UCSD-AML1 (cell line): ENCODE measurements at regions not wholly inside any gene's neighbourhood (a gene's known extent, or its start where the extent isn't known, plus 50 kb on each side); places are given as distances from the start of the nearest gene placed in this dataset.

Experiments used
- DNase-seq: peaks from one replicate; lab custom pipeline; 2025; ENCODE audit not compliant: unreplicated experiment; lab: John Stamatoyannopoulos, UW

DNA sequence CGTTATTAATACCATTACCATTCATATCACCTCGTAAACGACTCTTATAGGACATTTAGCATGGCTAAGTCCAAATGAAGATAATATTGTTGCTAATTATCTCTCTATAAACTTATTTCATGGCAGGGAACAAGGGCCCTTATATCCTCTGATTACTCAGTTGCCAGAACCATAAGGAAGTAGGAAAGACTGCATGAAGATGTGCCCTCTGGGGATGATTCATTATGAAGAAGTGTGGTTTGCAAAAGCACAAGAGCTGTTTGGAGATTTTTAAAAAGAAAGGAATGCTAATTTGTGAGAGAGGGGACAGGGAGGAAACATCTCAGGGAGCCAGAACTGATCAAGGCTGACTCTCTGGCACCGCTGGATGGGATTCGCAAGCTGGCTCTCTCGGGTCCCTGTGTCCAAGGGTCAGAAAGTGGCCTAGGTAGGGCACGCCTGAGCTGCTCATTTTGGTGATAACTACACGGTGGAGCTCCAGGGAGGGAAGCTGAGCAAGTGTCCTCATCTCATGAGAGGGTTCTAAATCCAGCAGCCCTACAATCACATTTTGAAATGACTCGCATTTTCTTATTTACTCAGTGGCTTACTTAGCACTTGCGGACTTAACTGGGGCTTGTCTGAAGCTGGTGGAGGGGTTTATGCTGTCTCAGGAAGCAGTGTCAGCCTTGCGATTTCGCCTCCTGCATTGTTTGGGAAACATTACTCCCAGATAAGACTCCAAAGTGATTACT, 136.8 kb downstream of the C5orf15 start:
- no peak for DNase-seq

GRCh38 chr5:133830911-133831310, 137.5 kb downstream of the C5orf15 start:
- no peak for DNase-seq

DNA sequence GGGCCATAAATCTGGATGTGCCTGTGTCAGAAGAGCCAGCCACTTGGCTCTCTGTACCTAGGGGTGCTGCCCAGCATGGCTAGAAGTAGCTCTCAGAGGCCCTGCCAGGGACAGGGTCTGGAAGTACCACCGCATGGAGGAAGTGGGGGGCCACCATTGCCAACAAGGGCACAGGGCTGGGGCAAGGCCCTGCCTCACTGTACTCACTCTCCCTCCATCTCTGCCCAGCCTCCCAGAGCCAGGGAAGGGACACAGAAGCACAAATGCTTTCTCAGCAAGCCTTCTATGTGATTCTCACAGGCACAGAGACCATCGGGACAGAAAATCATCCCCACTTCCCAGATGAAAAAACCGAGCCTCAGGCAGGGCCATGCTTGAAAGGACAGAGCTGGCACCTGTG, 138.1 kb downstream of the C5orf15 start:
- DNase-seq: no peak

GRCh38 chr5:133829786-133830185, 138.6 kb downstream of the C5orf15 start:
- no peak for DNase-seq

GRCh38 chr5:133828722-133829121, 139.7 kb downstream of the C5orf15 start:
- no peak for DNase-seq

- no peak for DNase-seq
These were observed 140.6 kb downstream of the C5orf15 start for GRCh38 chr5:133827830-133828229.

GRCh38 chr5:133827011-133827410, 141.4 kb downstream of the C5orf15 start:
- DNase-seq: no peak

DNA sequence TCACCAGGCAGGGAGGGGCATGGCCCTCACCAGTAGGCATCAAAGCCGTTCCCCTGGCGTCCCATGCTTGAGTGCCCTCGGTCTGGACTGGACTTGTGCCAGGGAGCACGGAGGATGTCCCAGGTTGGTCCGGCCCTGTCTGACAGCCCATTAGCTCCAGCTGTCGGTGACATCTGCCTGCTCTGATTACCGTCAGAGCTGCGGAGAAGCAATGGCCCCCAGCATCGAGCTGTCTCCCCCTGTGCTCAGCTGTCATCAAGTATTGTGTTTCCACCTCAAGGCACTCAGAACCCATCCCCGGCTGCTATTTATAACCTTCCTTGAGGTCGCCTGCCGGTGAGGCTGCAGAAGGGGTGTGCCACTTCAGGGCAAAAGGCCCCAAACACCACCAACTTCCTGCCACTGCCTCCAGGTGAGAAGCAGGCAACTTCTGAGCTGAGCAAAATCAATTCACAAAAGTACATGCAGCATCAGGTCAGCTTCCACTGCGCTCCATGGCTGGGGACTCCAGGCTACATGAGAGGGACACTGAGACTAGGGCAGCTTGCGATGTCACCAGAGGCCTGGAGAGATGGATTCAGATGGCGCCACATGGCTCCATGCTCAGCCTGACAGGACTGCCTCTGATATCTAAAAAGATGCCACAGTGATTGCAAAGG, 142.7 kb downstream of the C5orf15 start:
- no peak for DNase-seq

GRCh38 chr5:133824661-133825254, 143.7 kb downstream of the C5orf15 start:
- DNase-seq: no peak

DNA sequence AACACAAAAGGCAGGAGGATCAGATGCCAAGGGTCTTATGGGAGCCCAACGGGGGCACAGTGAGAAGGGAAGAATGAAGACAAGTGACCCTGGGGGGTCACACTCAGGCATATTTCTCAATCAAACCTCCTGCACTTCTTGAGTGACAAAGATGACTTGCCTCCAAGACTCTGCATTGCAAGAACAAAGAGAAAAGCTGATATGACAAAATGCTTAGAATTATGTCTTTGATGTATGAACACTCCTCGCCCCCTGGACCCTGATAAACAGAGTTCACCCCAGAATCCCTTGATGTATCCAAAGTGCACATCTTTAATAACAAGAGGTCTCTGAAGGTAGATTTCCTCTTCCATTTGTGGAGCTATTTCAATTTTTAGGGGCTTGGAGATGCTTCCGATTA, 146.5 kb downstream of the C5orf15 start:
- DNase-seq: no peak

GRCh38 chr5:133821311-133821741, 147.1 kb downstream of the C5orf15 start:
- DNase-seq: no peak

GRCh38 chr5:133820507-133820906, 147.9 kb downstream of the C5orf15 start:
- DNase-seq: no peak

- DNase-seq: no peak
These were observed 148.4 kb downstream of the C5orf15 start for GRCh38 chr5:133819977-133820471.

DNA sequence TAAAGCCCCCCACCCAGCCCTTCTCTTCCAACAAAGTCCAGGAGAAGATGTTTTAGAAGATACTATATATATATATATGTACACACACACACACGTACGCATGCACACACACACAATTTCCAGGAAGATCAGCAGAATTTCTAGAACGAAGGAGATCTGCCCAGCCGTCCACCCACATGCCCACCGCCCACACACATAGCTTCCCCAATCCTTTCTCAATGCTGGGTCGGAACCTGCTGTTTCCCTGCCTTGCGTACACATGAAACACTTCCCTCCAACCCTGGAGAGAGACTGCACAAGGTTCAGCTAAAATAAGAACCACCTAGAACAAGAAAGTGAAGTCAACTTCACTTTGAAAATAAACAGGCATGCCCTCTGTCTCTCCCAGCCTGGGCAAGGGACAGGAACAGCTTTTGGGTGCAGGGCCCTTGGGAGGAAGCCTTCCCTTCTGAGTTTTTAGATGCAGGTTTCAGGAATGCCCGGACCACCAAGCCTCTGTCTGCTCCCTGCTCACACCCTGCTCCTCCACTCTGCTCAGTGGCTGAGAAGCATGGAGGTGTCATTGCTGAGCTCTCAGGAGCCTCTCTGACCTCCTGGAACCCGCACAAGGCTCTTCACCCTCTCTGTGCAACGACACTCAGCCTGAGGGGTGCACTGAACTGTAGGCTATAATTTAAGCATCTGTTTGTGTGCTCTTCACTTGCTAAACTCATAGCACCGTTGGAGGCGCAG, 149.4 kb downstream of the C5orf15 start:
- DNase-seq: no peak

DNA sequence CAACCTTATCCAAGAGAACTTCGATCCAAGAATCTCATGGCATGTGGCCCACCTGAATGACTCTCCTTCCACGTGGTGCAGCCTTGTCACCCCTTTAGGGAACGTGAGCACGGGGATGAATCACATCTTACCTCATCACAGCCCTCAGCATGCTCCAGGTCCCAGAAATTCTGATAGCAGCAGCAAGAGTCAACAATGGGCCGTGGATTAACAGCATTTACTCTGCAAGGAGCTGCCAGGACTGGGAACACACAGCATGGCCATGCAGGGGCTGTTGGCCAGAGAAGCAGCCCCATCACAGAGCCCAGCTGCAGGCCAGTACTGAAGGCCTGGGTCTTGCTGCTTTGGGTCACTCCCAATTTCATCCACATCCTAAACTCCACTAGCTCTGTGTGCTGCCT, 150.4 kb downstream of the C5orf15 start:
- no peak for DNase-seq

- DNase-seq: no peak
These were observed 151.0 kb downstream of the C5orf15 start for GRCh38 chr5:133817456-133817855.

GRCh38 chr5:133816791-133817190, 151.6 kb downstream of the C5orf15 start:
- no peak for DNase-seq

- no peak for DNase-seq
These were observed 154.3 kb downstream of the C5orf15 start for GRCh38 chr5:133814152-133814551.

GRCh38 chr5:133811168-133811567, 157.3 kb downstream of the C5orf15 start:
- no peak for DNase-seq

DNA sequence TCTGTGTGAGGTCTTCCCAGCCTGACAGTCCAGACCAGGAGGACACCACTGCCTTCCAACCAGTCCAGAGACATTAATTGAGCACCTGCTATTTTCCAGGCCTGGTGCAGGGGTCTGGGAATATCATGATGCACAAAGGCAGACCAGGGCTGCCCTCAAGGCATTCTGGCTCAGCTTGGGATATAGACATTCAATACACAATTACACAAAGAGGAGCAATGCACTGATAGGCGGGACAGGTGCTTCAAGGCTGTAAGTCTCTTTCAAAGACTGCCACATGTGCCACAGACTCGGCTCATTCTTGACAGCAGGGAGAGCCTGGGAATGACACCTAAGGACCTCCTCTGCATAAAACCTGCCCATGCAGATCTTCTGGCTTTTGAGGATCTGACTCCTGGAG, 158.6 kb downstream of the C5orf15 start:
- DNase-seq: no peak

DNA sequence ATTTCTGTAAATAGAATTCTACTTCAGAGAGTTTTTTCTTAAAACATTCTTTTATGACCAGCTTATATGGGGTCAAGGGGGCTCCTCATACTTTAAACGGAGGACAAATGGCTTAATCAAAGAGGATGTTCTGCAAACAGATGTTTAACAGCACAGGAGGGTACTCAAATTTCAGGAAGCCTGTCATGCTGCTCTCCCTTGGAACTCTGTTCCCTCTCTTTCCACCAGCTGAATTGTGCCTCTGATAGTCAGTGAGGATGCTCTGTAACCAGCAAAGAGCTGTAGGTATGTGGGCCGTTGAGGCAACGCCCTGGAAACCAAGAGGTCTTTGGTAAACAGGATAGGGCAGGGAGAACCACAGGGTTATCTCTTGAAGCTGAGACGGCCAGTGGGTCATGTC, 161.1 kb downstream of the C5orf15 start:
- DNase-seq: no peak
